Mesendoderm (in vitro differentiated cells): ENCODE measurements at regions not wholly inside any gene's neighbourhood (a gene's known extent, or its start where the extent isn't known, plus 50 kb on each side); places are given as distances from the start of the nearest gene placed in this dataset.

Experiments
- DNase-seq: peaks from one replicate; pipeline ENCODE4 v3.0.0; 2013
- H2AK5ac ChIP-seq: 2 replicates; pipeline ENCODE4 v1.6.1; 2013; ENCODE audit warnings: low read length, inconsistent platforms
- H2BK120ac ChIP-seq: 2 replicates; pipeline ENCODE4 v1.6.1; 2013; ENCODE audit warnings: low read depth, mild to moderate bottlenecking, low read length, moderate library complexity, mixed read lengths
- H2BK15ac ChIP-seq: replicated peaks from 2 replicates; pipeline ENCODE4 v1.6.1; 2013; ENCODE audit warnings: low read depth, mild to moderate bottlenecking, moderate library complexity
- H2BK5ac ChIP-seq: 2 replicates; pipeline ENCODE4 v1.6.1; 2013; ENCODE audit warnings: low read length, inconsistent platforms
- H3K18ac ChIP-seq: 2 replicates; pipeline ENCODE4 v1.6.1; 2013; ENCODE audit warnings: mild to moderate bottlenecking, low read length, mixed read lengths
- H3K23ac ChIP-seq: one replicate; pipeline ENCODE4 v1.6.1; 2013; ENCODE audit warnings: low read length
- H3K27ac ChIP-seq: 2 replicates; pipeline ENCODE4 v1.5.1; 2013; ENCODE audit warnings: low read depth, mild to moderate bottlenecking, inconsistent platforms, low read length, moderate library complexity
- H3K27me3 ChIP-seq: 2 replicates; pipeline ENCODE4 v1.6.1; 2013; ENCODE audit warnings: low read length, control low read depth, mild to moderate bottlenecking, inconsistent platforms; ENCODE audit not compliant: insufficient read depth, poor library complexity
- H3K36me3 ChIP-seq: 2 replicates; pipeline ENCODE4 v1.6.1; 2013; ENCODE audit warnings: low read length, inconsistent platforms; ENCODE audit not compliant: control insufficient read depth, insufficient read depth
- H3K4ac ChIP-seq: one replicate; pipeline ENCODE4 v1.6.1; 2013; ENCODE audit warnings: low read depth, mild to moderate bottlenecking, low read length, moderate library complexity
- H3K4me1 ChIP-seq: 2 replicates; pipeline ENCODE4 v1.6.1; 2013; ENCODE audit warnings: low read depth, low read length, inconsistent platforms; ENCODE audit not compliant: control insufficient read depth
- H3K4me2 ChIP-seq: 2 replicates; pipeline ENCODE4 v1.6.1; 2013; ENCODE audit warnings: low read length
- H3K4me3 ChIP-seq: 2 replicates; pipeline ENCODE4 v1.5.1; 2013; ENCODE audit warnings: mild to moderate bottlenecking, low read length
- H3K56ac ChIP-seq: one replicate; pipeline ENCODE4 v1.6.1; 2013; ENCODE audit warnings: low read length
- H3K79me1 ChIP-seq: 2 replicates; pipeline ENCODE4 v1.6.1; 2013; ENCODE audit warnings: low read length, inconsistent platforms
- H3K79me2 ChIP-seq: 2 replicates; pipeline ENCODE4 v1.6.1; 2013; ENCODE audit warnings: mild to moderate bottlenecking, low read length; ENCODE audit not compliant: control insufficient read depth, insufficient read depth
- H3K9ac ChIP-seq: 2 replicates; pipeline ENCODE4 v1.6.1; 2013; ENCODE audit warnings: low read length, inconsistent platforms
- H4K5ac ChIP-seq: one replicate; pipeline ENCODE4 v1.6.1; 2013; ENCODE audit warnings: low read length
- H4K8ac ChIP-seq: one replicate; pipeline ENCODE4 v1.6.1; 2013; ENCODE audit warnings: low read depth, mild to moderate bottlenecking, control low read depth, low read length, moderate library complexity
- WGBS: extraction: QIAGEN DNeasy Blood & Tissue Kit; methylation state at CpG from one replicate; pipeline ENCODE4 v1.1.7; 2013; ENCODE audit warnings: low lambda C conversion rate, missing lambda C conversion rate; ENCODE audit not compliant: insufficient coverage; ENCODE audit errors: extremely low coverage; 5-methylcytosine and 5-hydroxymethylcytosine counted together

DNA sequence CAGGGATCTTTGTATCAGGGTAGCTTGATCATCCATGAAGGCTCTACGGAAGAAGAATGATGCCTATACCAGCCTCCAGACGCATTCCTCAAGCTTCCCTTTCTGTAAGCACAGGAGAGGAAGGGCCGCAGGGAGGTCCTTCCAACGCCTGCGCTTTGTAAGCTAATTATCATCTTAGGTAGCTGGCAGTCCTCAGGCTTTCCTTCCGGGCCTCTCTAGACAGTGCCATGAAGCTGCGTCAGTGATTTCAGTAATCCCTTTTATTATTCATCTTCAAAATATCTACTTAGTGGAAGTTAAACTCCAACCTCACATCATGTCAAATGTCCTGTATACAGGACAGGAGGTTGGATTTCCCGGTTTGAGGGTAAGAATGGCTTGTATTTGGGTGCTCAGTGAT is 92.3 kb downstream of the ETAA1 start:
- no CpG with 5 or more reads among the region's 8 CpGs for WGBS
- Histone ChIP-seq H2BK5ac (no peak overlapping the region), H3K27ac (no peak overlapping the region), H3K27me3 (no peaks in the 10 kb centered on the region), H4K8ac (no peak overlapping the region), H2BK120ac (no peak overlapping the region), H3K36me3 (no peaks in the 10 kb centered on the region), H3K4ac (no peak overlapping the region), H3K23ac (no peak overlapping the region), H4K5ac (no peak overlapping the region), H3K4me2 (no peak overlapping the region), H2AK5ac (no peak overlapping the region), H3K79me2 (no peaks in the 10 kb centered on the region), H3K4me1 (no peaks in the 10 kb centered on the region), H3K9ac (no peak overlapping the region), H3K18ac (no peak overlapping the region), H3K79me1 (no peaks in the 10 kb centered on the region), H3K4me3 (no peak overlapping the region), H2BK15ac (no peak overlapping the region), H3K56ac (no peak overlapping the region)
- no peak for DNase-seq

DNA sequence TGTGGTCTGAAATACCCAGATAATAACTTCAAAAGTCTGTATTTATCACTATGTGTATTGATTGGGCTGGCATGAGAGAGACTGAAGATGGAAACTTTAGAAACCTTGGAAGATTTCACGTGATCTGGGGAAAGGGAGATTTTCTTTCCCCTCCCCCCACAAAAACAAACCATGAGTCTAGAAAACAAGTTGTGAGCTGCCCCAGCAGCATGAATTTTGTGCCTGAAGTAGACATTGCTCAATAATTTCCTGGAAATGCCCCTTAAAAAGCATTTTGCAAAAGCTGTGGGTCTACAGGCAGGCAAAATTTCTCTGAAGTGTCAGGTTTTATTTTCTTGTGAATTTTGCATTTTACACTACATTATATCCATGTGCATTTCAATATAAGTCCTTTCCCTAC is 101.8 kb downstream of the ETAA1 start:
- Histone ChIP-seq H3K79me1 (no peaks in the 10 kb centered on the region), H3K18ac (no peak overlapping the region), H4K8ac (no peak overlapping the region), H3K23ac (no peak overlapping the region), H3K4me2 (no peak overlapping the region), H2BK15ac (no peak overlapping the region), H2BK120ac (no peak overlapping the region), H3K56ac (no peak overlapping the region), H3K9ac (no peak overlapping the region), H3K27me3 (no peaks in the 10 kb centered on the region), H3K79me2 (no peaks in the 10 kb centered on the region), H3K27ac (no peak overlapping the region), H3K4ac (no peak overlapping the region), H4K5ac (no peak overlapping the region), H3K4me3 (no peak overlapping the region), H3K36me3 (no peaks in the 10 kb centered on the region), H3K4me1 (peaks cover 2% of the 10 kb centered on the region), H2BK5ac (no peak overlapping the region), H2AK5ac (no peak overlapping the region)
- no CpG with 5 or more reads among the region's 1 CpG for WGBS
- DNase-seq, result no peak

DNA sequence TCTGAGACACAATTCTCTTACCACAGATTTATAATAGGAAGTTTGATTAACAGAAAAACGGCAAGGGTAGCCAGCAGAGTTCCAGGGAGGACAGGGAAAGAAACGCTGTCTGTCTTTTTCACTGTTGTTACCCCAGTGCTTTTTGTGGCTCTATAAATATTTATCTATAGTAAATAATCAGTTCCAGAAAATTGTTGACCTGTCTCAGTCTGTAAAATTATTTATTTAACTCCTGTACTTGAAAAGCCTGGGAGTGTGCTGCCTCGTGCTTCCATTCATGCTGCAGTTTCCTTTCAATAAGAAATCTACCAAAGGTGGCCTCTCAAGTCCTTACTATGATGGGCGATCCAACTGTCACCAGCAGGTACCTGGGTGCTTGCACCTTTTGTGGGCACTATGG is 102.9 kb downstream of the ETAA1 start:
- no peaks in the 10 kb centered on the region for H3K79me2 ChIP-seq
- H3K79me1 ChIP-seq, result no peaks in the 10 kb centered on the region
- no peak overlapping the region for H3K9ac ChIP-seq
- no peaks in the 10 kb centered on the region for H3K27me3 ChIP-seq
- no peak overlapping the region for H3K23ac ChIP-seq
- no peaks in the 10 kb centered on the region for H3K4me1 ChIP-seq
- no peak overlapping the region for H3K18ac ChIP-seq
- H2BK15ac ChIP-seq, result no peak overlapping the region
- H2BK120ac ChIP-seq, result no peak overlapping the region
- no peak overlapping the region for H3K4me3 ChIP-seq
- H4K8ac ChIP-seq, result no peak overlapping the region
- H3K56ac ChIP-seq, result no peak overlapping the region
- H4K5ac ChIP-seq, result no peak overlapping the region
- WGBS, result no CpG with 5 or more reads among the region's 4 CpGs
- DNase-seq, result no peak
- no peak overlapping the region for H3K4ac ChIP-seq
- H3K4me2 ChIP-seq, result no peak overlapping the region
- no peak overlapping the region for H2AK5ac ChIP-seq
- no peak overlapping the region for H2BK5ac ChIP-seq
- H3K36me3 ChIP-seq, result no peaks in the 10 kb centered on the region
- H3K27ac ChIP-seq, result no peak overlapping the region

DNA sequence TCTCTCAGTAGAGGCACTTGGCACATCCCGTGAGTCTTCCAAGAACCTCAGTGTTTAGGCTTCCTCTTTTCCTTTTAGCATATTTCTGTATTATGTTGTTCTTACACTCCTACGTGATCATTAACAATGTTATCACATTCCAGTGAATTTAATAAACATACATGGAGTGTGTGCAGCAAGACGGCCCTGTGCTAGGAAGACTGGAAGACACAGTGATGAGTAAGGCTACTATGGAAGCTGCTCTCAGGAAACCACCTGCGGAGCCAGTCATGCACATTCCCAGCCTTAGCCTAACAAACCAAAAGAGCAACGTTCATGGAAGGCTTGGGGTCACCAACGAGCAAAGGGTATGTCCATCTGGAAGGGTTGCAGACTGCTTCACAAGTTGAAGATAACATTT is 103.4 kb downstream of the ETAA1 start:
- DNase-seq, result no peak
- Histone ChIP-seq H2BK120ac (no peak overlapping the region), H3K79me1 (no peaks in the 10 kb centered on the region), H2BK15ac (no peak overlapping the region), H4K8ac (no peak overlapping the region), H4K5ac (no peak overlapping the region), H3K4ac (no peak overlapping the region), H3K4me3 (no peak overlapping the region), H3K56ac (no peak overlapping the region), H2BK5ac (no peak overlapping the region), H3K4me1 (no peaks in the 10 kb centered on the region), H3K4me2 (no peak overlapping the region), H3K23ac (no peak overlapping the region), H3K36me3 (no peaks in the 10 kb centered on the region), H3K79me2 (no peaks in the 10 kb centered on the region), H3K18ac (no peak overlapping the region), H3K27me3 (no peaks in the 10 kb centered on the region), H3K9ac (no peak overlapping the region), H2AK5ac (no peak overlapping the region), H3K27ac (no peak overlapping the region)
- no CpG with 5 or more reads among the region's 6 CpGs for WGBS

DNA sequence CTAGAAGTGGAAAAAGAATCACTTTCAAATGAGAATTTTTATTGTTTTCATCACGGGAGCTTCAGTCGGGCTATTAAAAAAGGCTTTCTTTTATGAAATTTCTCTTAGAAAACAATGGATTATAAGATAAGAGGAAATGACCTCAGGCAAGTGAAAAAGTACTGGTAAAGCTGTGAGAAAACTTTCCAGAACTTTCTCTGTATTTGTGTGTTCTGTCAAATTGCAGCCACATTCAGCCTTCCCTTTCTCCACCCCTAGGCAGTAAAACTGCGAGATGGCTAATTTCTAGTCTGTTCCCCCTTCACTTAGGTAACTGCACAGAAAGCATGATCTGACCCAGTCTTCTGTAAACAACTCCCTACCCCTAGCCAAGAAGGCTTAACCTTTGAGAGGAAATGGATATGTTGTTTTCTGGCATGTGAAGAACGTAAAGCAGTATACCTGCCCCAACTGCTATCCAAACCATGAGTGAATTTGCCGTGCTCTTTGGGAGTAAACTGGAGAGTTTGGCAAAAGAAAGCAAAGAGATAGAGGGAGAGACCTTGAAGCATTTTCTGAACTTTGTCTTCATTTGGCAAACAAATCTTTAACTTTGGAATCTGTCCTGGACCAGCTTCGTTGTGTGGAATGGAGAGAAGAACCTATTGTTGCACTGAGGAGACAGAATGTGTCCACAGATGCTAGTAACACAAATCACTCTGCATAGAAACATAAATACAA is 105.4 kb downstream of the ETAA1 start:
- H4K5ac ChIP-seq, result no peak overlapping the region
- H2BK5ac ChIP-seq, result no peak overlapping the region
- H2BK15ac ChIP-seq, result no peak overlapping the region
- no peak overlapping the region for H4K8ac ChIP-seq
- H3K4me1 ChIP-seq, result no peaks in the 10 kb centered on the region
- H3K27me3 ChIP-seq, result no peaks in the 10 kb centered on the region
- H3K4me3 ChIP-seq, result no peak overlapping the region
- no peak overlapping the region for H3K4me2 ChIP-seq
- H3K4ac ChIP-seq, result no peak overlapping the region
- no CpG with 5 or more reads among the region's 6 CpGs for WGBS
- no peaks in the 10 kb centered on the region for H3K36me3 ChIP-seq
- H3K27ac ChIP-seq, result no peak overlapping the region
- H3K79me2 ChIP-seq, result no peaks in the 10 kb centered on the region
- H2AK5ac ChIP-seq, result no peak overlapping the region
- no peak overlapping the region for H3K9ac ChIP-seq
- no peak overlapping the region for H3K18ac ChIP-seq
- no peak for DNase-seq
- no peak overlapping the region for H3K23ac ChIP-seq
- H3K56ac ChIP-seq, result no peak overlapping the region
- H3K79me1 ChIP-seq, result no peaks in the 10 kb centered on the region
- no peak overlapping the region for H2BK120ac ChIP-seq
